GM18867 (cell line): ENCODE measurements at regions not wholly inside any gene's neighbourhood (a gene's known extent, or its start where the extent isn't known, plus 50 kb on each side); places are given as distances from the start of the nearest gene placed in this dataset.
"Not testable (repeated sequence)": the region's sequence is repeated elsewhere in the genome, so short reads cannot be mapped to it uniquely, and the experiment has no call there.

Experiments
- ATAC-seq: cut with Tn5 transposase; IDR thresholded peaks from one replicate; pipeline ENCODE4 v1.9.1; 2021; ENCODE audit warnings: mild to moderate bottlenecking, moderate library complexity; ENCODE audit not compliant: unreplicated experiment

- no peak for ATAC-seq
Observed at GRCh38 chr1:223018534-223018933, 124.5 kb downstream of the TLR5 start.

DNA sequence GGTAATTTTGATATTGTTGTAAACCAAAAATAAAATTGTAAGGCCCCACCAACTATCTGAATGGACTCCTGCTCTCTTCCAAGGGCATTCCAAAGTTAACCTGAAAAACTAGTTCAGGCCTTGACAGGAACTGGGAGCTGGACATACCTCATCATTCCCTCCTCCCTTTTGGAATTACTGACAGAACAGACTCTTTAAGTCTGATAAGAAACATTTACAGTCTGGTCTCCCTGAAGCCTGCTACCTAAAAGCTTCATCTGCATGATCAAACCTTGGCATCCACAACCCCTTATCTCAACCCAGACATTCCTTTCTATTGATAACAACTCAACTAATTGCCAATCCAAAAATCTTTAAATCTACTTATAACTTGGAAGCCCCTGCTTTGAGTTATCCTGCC lies 123.8 kb downstream of the TLR5 start:
- ATAC-seq: no peak

DNA sequence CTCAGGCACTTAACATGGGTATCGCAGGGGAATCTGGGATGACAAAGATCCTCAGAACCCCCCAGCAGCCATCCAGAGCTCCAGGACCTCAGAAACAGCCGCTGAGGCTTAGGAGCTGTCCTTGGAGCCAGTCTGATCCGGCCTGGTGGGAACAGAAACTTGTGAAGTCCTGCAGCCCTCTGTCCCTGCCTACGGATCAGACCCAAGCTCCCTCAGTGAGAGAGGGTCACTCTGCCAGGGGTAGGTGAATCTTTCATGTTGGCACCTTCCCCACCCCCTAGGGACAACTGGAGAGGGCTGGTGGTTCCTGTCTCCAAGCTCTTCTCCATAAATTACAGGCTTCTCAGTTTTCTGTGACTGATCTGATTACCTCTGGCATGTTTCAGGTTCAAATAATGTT lies 122.3 kb downstream of the TLR5 start:
- ATAC-seq: no peak

GRCh38 chr1:223022641-223023473 lies 120.2 kb downstream of the TLR5 start:
- no peak for ATAC-seq

- no peak for ATAC-seq
Observed at GRCh38 chr1:223023863-223024262, 119.2 kb downstream of the TLR5 start.

GRCh38 chr1:223024486-223024885 lies 118.6 kb downstream of the TLR5 start:
- ATAC-seq: not testable (repeated sequence)

GRCh38 chr1:223025190-223025734 lies 117.8 kb downstream of the TLR5 start:
- not testable (repeated sequence) for ATAC-seq

- ATAC-seq: not testable (repeated sequence)
Observed at GRCh38 chr1:223026639-223027038, 116.4 kb downstream of the TLR5 start.

GRCh38 chr1:223029985-223030769 lies 112.9 kb downstream of the TLR5 start:
- ATAC-seq: no peak

- no peak for ATAC-seq
Observed at GRCh38 chr1:223030871-223031400, 112.1 kb downstream of the TLR5 start.

DNA sequence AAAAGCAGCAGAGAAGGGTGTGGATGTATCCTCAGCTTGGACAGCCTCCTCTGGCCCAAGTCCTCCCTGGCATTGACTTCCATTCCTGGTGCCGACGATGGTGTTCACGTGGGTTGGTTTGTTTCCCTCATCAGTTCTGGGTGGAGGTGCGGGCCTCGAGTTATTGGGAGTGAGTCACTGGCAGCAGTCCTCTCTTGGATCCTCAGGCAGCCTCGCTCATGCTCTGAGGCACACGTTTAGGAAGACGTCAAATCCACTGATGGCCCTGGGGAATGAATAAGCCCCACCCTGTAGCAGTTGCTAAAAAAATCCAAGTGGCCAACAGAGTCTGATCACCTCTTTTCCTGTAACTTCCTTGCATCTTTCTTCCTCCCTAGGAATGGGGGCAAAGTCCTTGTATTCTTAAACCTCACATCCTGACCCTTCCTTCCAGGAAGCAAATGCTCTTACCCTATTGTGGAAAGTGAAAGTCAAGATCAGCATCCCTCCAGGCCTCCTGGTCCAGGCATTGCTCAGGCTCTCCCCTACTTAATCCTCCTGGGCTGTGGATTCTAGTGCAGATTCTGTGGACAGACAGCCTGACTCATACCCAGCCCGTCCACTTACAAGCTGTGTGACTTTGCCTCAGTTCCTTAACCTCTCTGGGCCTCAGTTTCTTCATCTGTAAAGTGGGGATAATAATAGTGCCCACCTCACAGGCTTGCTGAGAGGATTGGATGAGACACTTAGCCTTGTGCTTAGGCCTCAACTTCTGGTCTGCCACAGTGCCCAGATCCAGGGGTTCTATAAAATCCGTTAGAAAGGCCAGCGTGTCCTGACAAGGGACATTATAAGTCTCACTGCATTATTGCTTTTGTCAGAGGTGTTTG lies 111.1 kb downstream of the TLR5 start:
- no peak for ATAC-seq

- ATAC-seq: no peak
Observed at GRCh38 chr1:223033658-223034057, 109.4 kb downstream of the TLR5 start.

- ATAC-seq: no peak
Observed at GRCh38 chr1:223034270-223034798, 108.7 kb downstream of the TLR5 start.

DNA sequence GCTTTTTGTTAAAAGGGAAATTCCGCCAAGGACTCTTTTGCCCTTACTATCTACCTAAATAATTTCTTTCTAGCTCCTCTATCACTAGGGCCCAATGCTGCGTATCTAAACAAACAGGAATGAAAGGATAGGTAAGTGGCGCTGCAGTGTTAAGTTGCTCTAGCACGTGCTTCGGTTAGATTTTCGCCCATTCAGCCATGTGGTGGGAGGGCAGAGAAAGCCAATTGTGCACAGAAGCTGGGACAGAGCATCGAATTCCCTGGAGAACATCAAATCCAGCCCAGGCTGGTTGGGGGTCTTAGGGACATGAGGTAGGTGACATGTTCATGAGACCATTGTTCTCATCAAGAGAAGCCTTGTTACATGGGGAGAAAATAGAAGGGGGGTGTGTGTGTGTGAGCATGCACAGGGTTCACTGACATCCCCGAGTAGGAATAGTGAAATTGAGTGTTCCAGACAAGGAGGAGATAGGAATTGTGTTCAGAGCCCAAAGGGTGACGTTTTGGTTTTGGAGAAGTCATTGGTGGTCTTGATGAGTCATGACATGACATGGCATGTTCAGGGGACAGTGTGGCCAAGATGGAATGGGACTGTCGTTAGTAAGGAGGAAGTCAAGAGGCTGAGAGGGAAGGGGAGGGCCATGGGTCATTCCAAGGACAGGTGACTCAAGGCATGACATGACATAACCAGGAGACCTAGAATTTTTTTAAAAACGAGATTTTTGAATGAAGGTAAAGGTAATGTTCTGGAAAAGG lies 107.1 kb downstream of the TLR5 start:
- ATAC-seq: no peak

DNA sequence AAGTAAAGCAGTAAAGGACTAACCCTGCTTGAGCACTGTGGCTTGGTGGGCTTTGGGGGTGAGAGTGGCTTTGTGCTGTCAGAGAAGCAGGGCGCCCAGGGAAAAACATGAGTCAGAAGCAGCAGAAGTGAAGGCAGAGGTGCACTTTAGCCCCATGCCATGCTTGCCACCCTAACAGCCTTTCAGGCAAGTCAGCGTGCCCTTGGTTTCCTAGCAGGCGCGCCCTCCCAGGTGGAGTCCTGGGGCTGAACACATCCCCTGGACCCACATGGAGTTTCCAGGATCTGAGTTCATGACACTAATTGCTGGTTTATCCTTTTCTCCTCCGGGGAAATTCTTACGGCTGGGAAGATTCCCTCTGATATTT lies 106.6 kb downstream of the TLR5 start:
- ATAC-seq: no peak

- no peak for ATAC-seq
Observed at GRCh38 chr1:223037845-223038244, 105.2 kb downstream of the TLR5 start.

DNA sequence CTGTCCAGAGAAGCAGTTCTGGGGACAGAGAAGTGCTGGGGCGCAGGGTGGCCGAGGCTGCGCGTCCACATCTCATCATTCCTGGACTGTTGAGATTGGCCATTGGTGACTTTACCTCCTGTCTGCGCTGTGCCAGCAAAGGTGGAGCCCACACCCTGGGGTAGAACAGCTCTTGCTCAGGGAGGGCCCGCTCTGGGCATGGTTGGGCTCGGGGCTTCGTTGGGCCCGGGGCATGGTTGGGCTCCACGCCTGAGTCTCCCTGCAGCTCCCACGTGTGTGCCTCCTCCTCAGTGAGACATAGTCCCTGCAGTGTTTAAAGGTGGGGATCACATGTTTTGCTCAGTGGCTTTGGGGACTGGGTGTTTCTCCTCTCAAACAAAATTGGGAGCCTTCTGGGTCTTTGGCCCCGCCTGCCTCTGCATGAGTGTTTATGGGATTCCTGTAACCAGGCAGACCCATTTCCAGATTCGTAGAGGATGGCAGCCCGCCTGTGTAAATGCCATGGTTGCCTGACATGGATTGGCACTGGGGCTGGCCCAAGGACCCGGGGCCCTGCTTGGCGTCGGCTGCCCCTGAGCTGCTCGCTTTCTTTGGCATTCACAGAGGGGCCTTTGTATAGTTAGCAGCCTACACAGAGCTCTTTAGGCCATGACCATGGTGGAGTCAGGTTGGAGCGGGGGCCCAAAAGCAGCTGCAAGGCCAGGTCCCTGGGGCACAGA lies 104.6 kb downstream of the TLR5 start:
- ATAC-seq: no peak

GRCh38 chr1:223039990-223040389 lies 103.1 kb downstream of the TLR5 start:
- ATAC-seq: no peak

- no peak for ATAC-seq
Observed at GRCh38 chr1:223041481-223041880, 101.6 kb downstream of the TLR5 start.
